GM12878 (cell line): ENCODE measurements at regions not wholly inside any gene's neighbourhood (a gene's known extent, or its start where the extent isn't known, plus 50 kb on each side); places are given as distances from the start of the nearest gene placed in this dataset.

Experiments
- ATAC-seq: fragments of 200-7000 bp; cut with Tn5 transposase; 3 replicates; pipeline ENCODE4 v1.9.1; 2020; ENCODE audit warnings: mild to moderate bottlenecking, moderate library complexity
- BruUV-seq: library from RNA; stranded (reverse); fragments of 400-500 nt; replicated peaks from 2 replicates; lab custom pipeline; 2021; lab: Mats Ljungman, UMichigan
- CTCF ChIA-PET: fragments of 300-600 bp; sonication (Branson Sonifier 250); formaldehyde crosslinking; extraction: SDS; loops from one replicate; lab custom pipeline; 2021; ENCODE audit warnings: inconsistent platforms; lab: Yijun Ruan, JAX
- POLR2A ChIA-PET: fragments of 350-600 bp; formaldehyde crosslinking; extraction: SDS; loops from one replicate; lab custom pipeline; 2021; ENCODE audit warnings: inconsistent platforms; lab: Charles Lee
- RAD21 ChIA-PET: fragments of 300-600 bp; sonication (Branson Sonifier 250); formaldehyde crosslinking; loops from one replicate; lab custom pipeline; 2023; ENCODE audit warnings: antibody characterized with exemption; ENCODE audit not compliant: unreplicated experiment; lab: Charles Lee
- SMC1A ChIA-PET: fragments of 300-600 bp; sonication (Branson Sonifier 250); formaldehyde crosslinking; loops from one replicate; lab custom pipeline; 2023; ENCODE audit not compliant: unreplicated experiment, uncharacterized antibody; lab: Charles Lee
- DNase-seq: peaks from one replicate; pipeline ENCODE4 v3.0.0-alpha.2; 2011; ENCODE audit warnings: low read depth, low spot score
- FAIRE-seq: peaks from 3 replicates; lab custom pipeline; 2011; peaks lifted over from hg19 to GRCh38; lab: Jason Lieb, UNC
- H2AFZ ChIP-seq: 2 replicates; pipeline ENCODE4 v1.6.0; 2011; ENCODE audit warnings: low read depth, low read length, control low read depth; ENCODE audit not compliant: control insufficient read depth
- H3K27ac ChIP-seq: 2 replicates; pipeline ENCODE4 v1.5.1; 2011; ENCODE audit warnings: control low read depth; ENCODE audit not compliant: control insufficient read depth, insufficient read depth
- H3K27me3 ChIP-seq, 2 experiments: replicated peaks in 1 of 2; 2 replicates each; pipeline versions ENCODE4 v1.6.0 to v1.6.1; 2011; ENCODE audit warnings: low read length in 1 of 2; ENCODE audit not compliant: control insufficient read depth in 2 of 2, insufficient read depth in 2 of 2
- H3K36me3 ChIP-seq, 2 experiments: 2 replicates each; pipeline ENCODE4 v1.5.1; 2011; ENCODE audit warnings: low read length in 1 of 2; ENCODE audit not compliant: control insufficient read depth in 2 of 2, insufficient read depth in 2 of 2
- H3K4me1 ChIP-seq: 2 replicates; pipeline ENCODE4 v1.6.1; 2011; ENCODE audit warnings: mild to moderate bottlenecking, low read length, moderate library complexity, mixed read lengths; ENCODE audit not compliant: control insufficient read depth, insufficient read depth
- H3K4me2 ChIP-seq: 2 replicates; pipeline ENCODE4 v1.6.0; 2011; ENCODE audit warnings: control low read depth; ENCODE audit not compliant: control insufficient read depth, insufficient read depth
- H3K4me3 ChIP-seq: fragments of 200-600 bp; sonication (generic); 2 replicates; pipeline ENCODE4 v1.5.1; 2016
- H3K79me2 ChIP-seq: 2 replicates; pipeline ENCODE4 v1.6.0; 2011; ENCODE audit warnings: low read length; ENCODE audit not compliant: control insufficient read depth, insufficient read depth
- H3K9ac ChIP-seq: 2 replicates; pipeline ENCODE4 v1.8.0; 2011; ENCODE audit warnings: low read length, control low read depth, mixed read lengths; ENCODE audit not compliant: control insufficient read depth, insufficient read depth
- H3K9me3 ChIP-seq: replicated peaks from 3 replicates; pipeline ENCODE4 v1.5.1; 2011; ENCODE audit warnings: mild to moderate bottlenecking, low read length; ENCODE audit not compliant: control insufficient read depth, insufficient read depth
- H4K20me1 ChIP-seq: 2 replicates; pipeline ENCODE4 v1.6.0; 2011; ENCODE audit not compliant: control insufficient read depth, insufficient read depth
- CBX3 ChIP-seq: fragments of 200-600 bp; sonication (generic); IDR thresholded peaks from 2 replicates; pipeline ENCODE4 v1.6.1; 2016; ENCODE audit warnings: low read depth, borderline replicate concordance
- RBBP5 ChIP-seq: fragments of 200-600 bp; sonication (generic); conservative IDR thresholded peaks from 2 replicates; pipeline ENCODE4 v1.6.1; 2016
- REST ChIP-seq: IDR thresholded peaks from 2 replicates; pipeline ENCODE4 v1.6.1; 2012; ENCODE audit warnings: mild to moderate bottlenecking, low read depth, low read length
- RUNX3 ChIP-seq: IDR thresholded peaks from 2 replicates; pipeline ENCODE4 v1.6.1; 2012; ENCODE audit warnings: low read length, inconsistent platforms
- SIN3A ChIP-seq: IDR thresholded peaks from 2 replicates; pipeline ENCODE4 v1.6.1; 2012; ENCODE audit warnings: low read depth, low read length, improper control_type of control experiment
- SKIL ChIP-seq: fragments of 450-650 bp; IDR thresholded peaks from 2 replicates; pipeline ENCODE4 v1.6.1; 2017; ENCODE audit warnings: mild to moderate bottlenecking, low read depth, inconsistent platforms; ENCODE audit not compliant: poor library complexity, severe bottlenecking
- TCF7 ChIP-seq: IDR thresholded peaks from 2 replicates; pipeline ENCODE4 v1.6.1; 2014; ENCODE audit warnings: antibody characterized with exemption, borderline replicate concordance
- WGBS: methylation state at CpG from one replicate; pipeline ENCODE4 v1.1.6; 2016; ENCODE audit warnings: low lambda C conversion rate; ENCODE audit not compliant: insufficient replicate concordance, insufficient coverage; ENCODE audit errors: missing lambda C conversion rate; 5-methylcytosine and 5-hydroxymethylcytosine counted together
- in situ Hi-C: fragments of 300-500 bp; cut with MboI; formaldehyde crosslinking; loops from 9 replicates; pipeline ENCODE4 v1.14.3; 2018; ENCODE audit warnings: mixed read lengths
- intact Hi-C: fragments of 100-400 bp; cut with micrococcal nuclease; formaldehyde crosslinking; loops from one replicate; pipeline ENCODE4 v1.14.2; 2022; ENCODE audit not compliant: unreplicated experiment

GRCh38 chr16:17828012-17828411, 357.3 kb upstream of the XYLT1 start:
- no peaks in the 10 kb centered on the region for H4K20me1 ChIP-seq
- H3K4me1 ChIP-seq, result no peaks in the 10 kb centered on the region
- no peak overlapping the region for H3K4me2 ChIP-seq
- 0% methylated on average over 2 of the region's 2 CpGs for WGBS
- H3K36me3 ChIP-seq, result no peaks in the 10 kb centered on the region
- no peaks in the 10 kb centered on the region for H3K27me3 ChIP-seq
- DNase-seq (no peak), FAIRE-seq (no peak), ATAC-seq (no peak)
- no peak for TF ChIP-seq CBX3
- TF ChIP-seq REST, result no peak
- TF ChIP-seq SIN3A, result no peak
- TF ChIP-seq RBBP5, result no peak
- TF ChIP-seq RUNX3, result no peak
- no peak for TF ChIP-seq SKIL
- TF ChIP-seq TCF7, result no peak
- H3K79me2 ChIP-seq, result no peaks in the 10 kb centered on the region
- H2AFZ ChIP-seq, result no peak overlapping the region
- ChIA-PET SMC1A (no interaction called here), RAD21 (no interaction called here), POLR2A (no interaction called here), CTCF (no interaction called here)
- BruUV-seq, result no TSS peak
- no peak overlapping the region for H3K4me3 ChIP-seq
- intact Hi-C loops (no loop called here), in situ Hi-C loops (no loop called here)
- no peaks in the 10 kb centered on the region for H3K9me3 ChIP-seq
- no peak overlapping the region for H3K9ac ChIP-seq
- no peak overlapping the region for H3K27ac ChIP-seq
